Aorta (tissue), 5 donors: ENCODE measurements at regions not wholly inside any gene's neighbourhood (a gene's known extent, or its start where the extent isn't known, plus 50 kb on each side); places are given as distances from the start of the nearest gene placed in this dataset.

Source experiments
- ATAC-seq: fragments of 200-7000 bp; cut with Tn5 transposase; one replicate; pipeline ENCODE4 v1.9.1; 2022; ENCODE audit warnings: moderate library complexity; ENCODE audit not compliant: low FRiP score
- DNase-seq, 2 donors: peaks; one replicate each; pipeline ENCODE4 v3.0.0-alpha.2; 2020
- H3K27ac ChIP-seq, 2 donors: one replicate each; pipeline ENCODE4 v1.5.1; 2013; ENCODE audit warnings: low read length in 2 of 2, mild to moderate bottlenecking in 2 of 2, moderate library complexity in 2 of 2, control low read depth in 1 of 2, inconsistent platforms in 1 of 2, low read depth in 1 of 2
- H3K27me3 ChIP-seq, 2 donors: one replicate each; pipeline ENCODE4 v1.6.1; 2013; ENCODE audit warnings: control low read depth in 1 of 2, low read length in 1 of 2, mild to moderate bottlenecking in 1 of 2, moderate library complexity in 1 of 2; ENCODE audit not compliant: insufficient read depth in 2 of 2, control insufficient read depth in 1 of 2
- H3K36me3 ChIP-seq, 2 donors: one replicate each; pipeline ENCODE4 v1.6.1; 2013; ENCODE audit warnings: control low read depth in 1 of 2, low read length in 1 of 2, mild to moderate bottlenecking in 1 of 2; ENCODE audit not compliant: insufficient read depth in 2 of 2, control insufficient read depth in 1 of 2
- H3K4me1 ChIP-seq, 2 donors: one replicate each; pipeline ENCODE4 v1.6.1; 2013; ENCODE audit warnings: low read length in 2 of 2, control low read depth in 1 of 2, mild to moderate bottlenecking in 1 of 2, moderate library complexity in 1 of 2; ENCODE audit not compliant: insufficient read depth in 2 of 2, control insufficient read depth in 1 of 2
- H3K4me3 ChIP-seq, 2 donors: one replicate each; pipeline ENCODE4 v1.5.1; 2013; ENCODE audit warnings: low read length in 2 of 2, control low read depth in 1 of 2, mild to moderate bottlenecking in 1 of 2
- H3K9me3 ChIP-seq: one replicate; pipeline ENCODE4 v1.6.1; 2013; ENCODE audit warnings: mild to moderate bottlenecking, low read length; ENCODE audit not compliant: control insufficient read depth
- WGBS, 2 donors: extraction: QIAGEN DNeasy Blood & Tissue Kit; methylation state at CpG; one replicate each; pipeline ENCODE4 v1.1.7; 2013; 5-methylcytosine and 5-hydroxymethylcytosine counted together
- intact Hi-C, 2 donors: fragments of 100-400 bp; cut with DNase I; formaldehyde crosslinking; loops; one replicate each; pipeline versions ENCODE4 v1.14.2 to v1.15.0; 2022
- donor health status: healthy with polysubstance abuse.
- donor health status: Bipolar disorder and iron deficiency.
- donor health status: DM: no; HTN: no; CAD: no.
- donor health status: DM: no; HTN: no; CAD: no.
- donor health status: DM: yes; HTN: yes; CAD: no.

DNA sequence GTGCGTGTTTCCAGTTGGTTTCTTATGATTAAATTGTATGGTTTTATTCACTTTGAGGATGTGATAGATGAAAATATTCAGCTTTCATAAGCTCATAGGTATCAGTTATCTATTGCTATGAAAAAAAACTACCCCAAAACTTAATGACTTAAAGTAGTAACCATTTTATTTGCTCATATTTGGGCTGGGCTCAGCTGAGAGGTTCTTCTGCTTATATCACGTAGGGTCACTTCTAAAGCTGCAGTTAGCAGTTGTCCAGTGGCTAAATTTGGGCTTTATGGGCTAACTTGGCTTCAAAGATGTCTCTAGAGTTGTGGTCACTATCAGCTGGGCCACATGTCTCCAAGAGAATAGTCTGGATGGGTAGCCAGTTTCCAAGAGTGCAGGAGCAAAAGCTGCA, 206.4 kb upstream of the LYPLAL1 start:
- DNase-seq = no peak
- intact Hi-C loops = no loop called here
- Histone ChIP-seq H3K9me3 (peaks cover 1% of the 10 kb centered on the region), H3K4me3 (no peak overlapping the region), H3K4me1 (no peaks in the 10 kb centered on the region), H3K36me3 (no peaks in the 10 kb centered on the region), H3K27me3 (no peaks in the 10 kb centered on the region), H3K27ac (no peak overlapping the region)
- 95 to 97% methylated on average over 2 of the region's 2 CpGs for WGBS, 2 donors
- ATAC-seq = no peak

DNA sequence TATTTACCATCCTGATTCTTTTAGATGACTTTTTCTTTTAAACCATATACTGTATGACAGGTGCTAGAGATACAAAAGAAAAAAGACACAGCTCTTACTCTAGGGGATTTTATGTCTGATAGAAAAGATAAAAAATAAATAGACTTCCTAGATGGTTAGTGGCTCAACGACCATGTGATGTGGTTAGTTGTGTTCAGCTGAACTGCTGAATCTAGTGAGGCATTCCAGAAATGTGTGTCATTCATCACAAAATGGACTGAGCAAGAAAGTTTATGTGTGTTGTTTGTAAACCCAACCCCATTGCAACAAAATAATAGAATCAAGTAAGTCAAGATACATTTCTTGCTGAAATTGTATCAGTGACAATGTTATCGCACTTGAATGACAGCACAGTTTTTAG, 205.8 kb upstream of the LYPLAL1 start:
- intact Hi-C loops = no loop called here
- Histone ChIP-seq H3K4me3 (no peak overlapping the region), H3K36me3 (no peaks in the 10 kb centered on the region), H3K27me3 (no peaks in the 10 kb centered on the region), H3K4me1 (no peaks in the 10 kb centered on the region), H3K27ac (no peak overlapping the region), H3K9me3 (peaks cover 1% of the 10 kb centered on the region)
- no peak for ATAC-seq
- 74% methylated on average over 2 of the region's 2 CpGs for WGBS, 2 donors
- no peak for DNase-seq

DNA sequence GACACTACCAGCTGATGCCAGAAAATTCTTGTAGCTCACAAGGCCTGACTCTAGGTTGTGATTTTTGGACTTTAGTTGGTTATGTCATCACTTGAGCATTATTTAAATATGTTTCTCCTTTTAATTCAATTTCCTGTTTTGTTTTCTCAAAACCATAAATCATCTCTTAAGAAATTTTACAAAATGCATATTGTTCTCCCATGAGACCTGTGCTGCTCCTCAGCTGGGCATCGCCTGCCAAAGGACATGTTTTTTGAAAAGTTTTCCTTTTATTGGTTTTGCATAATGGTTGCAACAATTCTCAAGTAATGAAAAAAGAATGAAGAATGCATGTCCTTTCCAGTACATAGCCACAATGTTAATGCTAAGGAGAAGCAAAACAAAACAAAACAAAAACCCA, 204.7 kb upstream of the LYPLAL1 start:
- peaks cover 1% of the 10 kb centered on the region for H3K9me3 ChIP-seq
- no peaks in the 10 kb centered on the region for H3K4me1 ChIP-seq
- WGBS, 2 donors = 68 to 69% methylated on average over 1 of the region's 1 CpG
- no peak overlapping the region for H3K4me3 ChIP-seq
- intact Hi-C loops = no loop called here
- DNase-seq (no peak), ATAC-seq (no peak)
- no peaks in the 10 kb centered on the region for H3K36me3 ChIP-seq
- no peaks in the 10 kb centered on the region for H3K27me3 ChIP-seq
- no peak overlapping the region for H3K27ac ChIP-seq

DNA sequence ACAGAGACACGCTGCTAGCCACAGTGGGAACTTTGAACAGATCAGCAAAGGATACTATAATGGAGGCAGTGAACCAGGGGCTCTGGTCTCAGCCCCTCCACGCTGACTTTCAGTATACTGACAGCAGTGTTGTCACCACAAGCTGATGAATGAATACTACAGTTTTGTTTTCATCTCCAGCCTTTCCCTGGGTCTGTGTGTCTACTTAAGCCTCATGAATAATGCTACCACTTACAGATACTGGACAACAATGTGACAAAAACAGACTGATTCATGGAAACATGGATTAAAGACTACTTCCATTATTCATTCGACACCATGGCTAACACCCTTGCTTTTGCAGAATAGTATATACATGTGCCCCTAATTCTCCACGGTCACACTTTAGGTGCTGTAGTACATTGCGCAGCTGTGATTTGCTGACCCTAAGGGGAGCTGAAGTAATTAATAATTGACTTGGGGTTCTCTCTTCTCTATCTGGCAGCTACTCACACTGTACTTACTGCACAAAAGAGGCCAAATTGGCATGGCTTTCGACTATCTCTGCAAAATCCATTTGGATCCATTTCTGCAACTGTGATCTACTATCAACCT, 203.2 kb upstream of the LYPLAL1 start:
- no peaks in the 10 kb centered on the region for H3K36me3 ChIP-seq
- no peaks in the 10 kb centered on the region for H3K4me1 ChIP-seq
- ATAC-seq = no peak
- H3K27ac ChIP-seq = no peak overlapping the region
- H3K9me3 ChIP-seq = peaks cover 1% of the 10 kb centered on the region
- no peaks in the 10 kb centered on the region for H3K27me3 ChIP-seq
- no peak overlapping the region for H3K4me3 ChIP-seq
- 95 to 96% methylated on average over 6 of the region's 6 CpGs for WGBS, 2 donors
- intact Hi-C loops = no loop called here
- no peak for DNase-seq

DNA sequence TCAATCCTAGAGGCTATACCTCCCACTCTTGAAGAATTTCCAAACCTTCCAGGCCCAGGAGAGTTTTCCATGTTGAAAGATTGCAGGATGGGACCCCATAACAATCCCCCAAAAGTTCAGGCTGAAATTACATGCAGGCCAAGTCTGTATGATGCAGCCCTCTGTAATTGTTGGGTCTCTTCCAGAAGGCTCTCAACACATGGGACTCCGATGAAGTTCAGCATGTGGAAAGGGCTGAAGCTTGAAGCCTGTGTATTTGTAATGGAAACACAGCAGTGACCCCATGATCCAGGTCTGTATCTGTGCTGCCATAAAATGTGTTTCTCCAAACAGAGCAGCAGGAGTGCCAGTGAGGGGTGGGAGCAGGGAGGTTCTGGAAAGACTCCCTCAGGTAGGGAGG, 202.5 kb upstream of the LYPLAL1 start:
- Histone ChIP-seq H3K9me3 (peaks cover 1% of the 10 kb centered on the region), H3K4me1 (no peaks in the 10 kb centered on the region), H3K27me3 (no peaks in the 10 kb centered on the region), H3K27ac (no peak overlapping the region), H3K36me3 (no peaks in the 10 kb centered on the region), H3K4me3 (no peak overlapping the region)
- 5 to 13% methylated on average over 1 of the region's 1 CpG for WGBS, 2 donors
- ATAC-seq (no peak), DNase-seq (no peak)
- intact Hi-C loops = no loop called here

DNA sequence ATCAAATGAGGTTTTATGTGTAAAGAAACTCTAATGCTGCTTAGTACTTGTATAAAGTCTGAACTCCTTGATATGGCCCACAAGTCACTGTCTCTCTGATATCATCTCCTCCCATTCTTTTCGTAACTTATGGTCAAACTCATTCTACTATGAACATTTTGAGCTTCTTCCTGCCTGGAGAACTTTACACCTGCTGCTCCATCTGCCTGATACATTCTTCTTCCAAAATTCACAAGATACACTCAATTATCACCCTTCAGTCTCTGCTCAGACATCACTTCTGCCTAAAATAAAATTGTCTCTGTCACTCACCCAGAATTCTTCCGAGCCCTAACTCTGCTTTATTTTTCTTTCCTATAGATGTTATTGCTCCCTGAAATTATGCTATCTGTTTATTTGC, 192.8 kb upstream of the LYPLAL1 start:
- DNase-seq = no peak
- intact Hi-C loops = no loop called here
- no peaks in the 10 kb centered on the region for H3K27me3 ChIP-seq
- no peak for ATAC-seq
- H3K9me3 ChIP-seq = no peaks in the 10 kb centered on the region
- no peak overlapping the region for H3K27ac ChIP-seq
- no peaks in the 10 kb centered on the region for H3K36me3 ChIP-seq
- no peaks in the 10 kb centered on the region for H3K4me1 ChIP-seq
- no peak overlapping the region for H3K4me3 ChIP-seq
- 83 to 89% methylated on average over 2 of the region's 2 CpGs for WGBS, 2 donors

DNA sequence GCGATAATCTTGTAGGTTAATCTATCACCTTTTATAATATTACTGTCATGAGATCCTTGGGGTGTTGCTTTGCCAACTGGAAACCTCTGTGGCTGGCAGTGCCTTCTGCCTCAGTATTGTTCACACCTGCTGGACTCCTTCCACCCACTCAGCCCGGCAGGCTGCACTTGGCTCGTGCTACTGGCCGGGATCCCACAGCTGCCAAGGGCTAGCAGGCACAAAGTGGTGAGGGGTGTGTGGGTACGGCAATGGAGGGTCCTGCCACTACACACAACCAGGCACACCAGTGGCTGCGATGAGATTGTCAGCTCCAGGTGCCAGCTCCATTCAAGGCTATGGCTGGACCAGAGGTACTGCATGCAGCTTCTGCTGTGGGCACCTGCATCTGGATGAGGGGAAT, 191.2 kb upstream of the LYPLAL1 start:
- 80 to 84% methylated on average over 6 of the region's 6 CpGs for WGBS, 2 donors
- Histone ChIP-seq H3K4me1 (no peaks in the 10 kb centered on the region), H3K27me3 (no peaks in the 10 kb centered on the region), H3K9me3 (no peaks in the 10 kb centered on the region), H3K27ac (no peak overlapping the region), H3K36me3 (no peaks in the 10 kb centered on the region), H3K4me3 (no peak overlapping the region)
- no peak for ATAC-seq
- DNase-seq = no peak
- intact Hi-C loops = no loop called here

DNA sequence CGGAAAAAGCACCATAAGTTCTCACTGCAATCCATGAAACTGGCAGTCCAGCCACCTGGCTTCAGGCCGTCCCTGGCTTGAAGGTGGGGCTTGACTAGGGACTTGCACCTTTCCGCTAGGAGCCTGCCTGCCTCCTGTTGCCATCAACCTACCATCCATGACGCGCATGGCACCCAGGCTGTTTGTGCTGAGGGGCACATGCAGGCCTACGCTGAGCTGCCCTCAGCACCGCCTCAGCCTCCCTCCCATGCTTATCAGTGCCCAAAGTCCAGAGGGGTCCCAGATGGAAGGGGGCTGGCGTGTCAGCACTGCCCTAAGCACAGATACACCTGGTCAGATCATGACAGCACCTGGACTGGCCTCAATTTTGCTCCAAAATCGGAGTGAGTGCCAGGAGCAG, 190.2 kb upstream of the LYPLAL1 start:
- no peak for DNase-seq
- Histone ChIP-seq H3K27ac (no peak overlapping the region), H3K4me3 (no peak overlapping the region), H3K9me3 (no peaks in the 10 kb centered on the region), H3K36me3 (no peaks in the 10 kb centered on the region), H3K27me3 (no peaks in the 10 kb centered on the region), H3K4me1 (no peaks in the 10 kb centered on the region)
- no peak for ATAC-seq
- intact Hi-C loops = no loop called here
- 96 to 97% methylated on average over 9 of the region's 9 CpGs for WGBS, 2 donors

DNA sequence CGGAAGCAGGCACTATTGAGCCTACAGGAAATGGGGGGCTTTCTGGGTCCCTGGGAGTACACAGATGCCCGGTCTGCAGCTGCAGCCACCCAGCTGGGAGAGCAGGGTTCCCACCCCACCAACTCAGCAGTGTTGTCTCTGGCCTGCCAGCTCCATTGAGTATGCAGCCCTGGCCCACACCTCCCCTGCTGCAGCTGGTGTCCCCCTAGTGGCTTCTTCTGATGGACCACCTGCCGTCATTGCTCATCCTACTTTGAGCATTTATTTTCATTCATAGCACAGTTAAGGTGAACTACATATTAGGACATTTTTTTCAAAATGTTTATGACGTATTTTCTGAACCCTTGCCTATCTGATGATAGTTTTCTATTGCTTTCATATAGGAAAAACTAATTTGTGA, 189.8 kb upstream of the LYPLAL1 start:
- intact Hi-C loops = no loop called here
- DNase-seq (no peak), ATAC-seq (no peak)
- Histone ChIP-seq H3K27ac (no peak overlapping the region), H3K27me3 (no peaks in the 10 kb centered on the region), H3K9me3 (no peaks in the 10 kb centered on the region), H3K36me3 (no peaks in the 10 kb centered on the region), H3K4me3 (no peak overlapping the region), H3K4me1 (no peaks in the 10 kb centered on the region)
- 92% methylated on average over 4 of the region's 4 CpGs for WGBS, 2 donors
